ENCODE measurements at regions not wholly inside any gene's neighbourhood (a gene's known extent, or its start where the extent isn't known, plus 50 kb on each side); places are given as distances from the start of the nearest gene placed in this dataset.
"Not testable (repeated sequence)": the region's sequence is repeated elsewhere in the genome, so short reads cannot be mapped to it uniquely, and the experiment has no call there.

GRCh38 chr18:73552171-73552570, 595.5 kb downstream of the FBXO15 start:
- intact Hi-C loops (cut with micrococcal nuclease), result no loop called here

DNA sequence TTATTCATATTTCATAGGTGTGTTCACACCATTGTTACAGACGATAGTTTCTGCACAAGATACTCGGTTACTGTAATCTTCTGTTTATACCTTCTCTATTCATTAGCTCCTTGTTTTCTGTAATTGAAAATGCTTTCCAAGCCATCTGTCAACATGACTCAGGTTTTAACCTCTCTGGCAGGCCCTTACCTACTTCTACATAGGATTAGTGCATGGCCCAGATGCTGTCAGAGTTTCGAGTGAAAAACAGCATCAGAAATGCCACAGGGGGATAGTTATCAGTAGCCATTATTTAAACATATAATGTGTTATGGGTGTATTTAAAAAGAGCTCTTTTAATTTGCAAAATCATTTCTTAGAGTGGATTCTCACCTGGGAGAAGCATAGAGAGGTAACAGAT, 596.4 kb downstream of the FBXO15 start:
- intact Hi-C loops (cut with micrococcal nuclease), result no loop called here

GRCh38 chr18:73549236-73549635, 598.4 kb downstream of the FBXO15 start:
- intact Hi-C loops (cut with micrococcal nuclease), result no loop called here

GRCh38 chr18:73545472-73545871, 602.2 kb downstream of the FBXO15 start:
- intact Hi-C loops (cut with micrococcal nuclease), result no loop called here

DNA sequence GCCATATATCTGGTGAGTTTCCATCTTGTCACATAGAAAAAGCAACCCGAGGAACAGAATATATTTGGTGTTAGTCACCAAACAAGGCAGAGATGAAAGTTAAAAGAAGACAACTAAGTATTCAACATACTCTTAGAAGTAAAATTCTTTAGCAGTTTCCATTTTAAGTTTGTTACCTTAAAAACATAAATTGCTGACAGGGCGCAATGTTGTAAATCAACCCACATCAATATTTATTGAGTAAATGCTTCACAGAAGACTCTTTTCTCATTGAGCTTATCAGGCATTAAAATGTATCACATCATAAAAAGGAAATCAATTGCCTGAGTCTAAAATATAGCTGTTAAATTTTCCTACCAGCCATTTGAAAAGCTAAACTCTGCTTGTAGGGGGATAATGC, 603.0 kb downstream of the FBXO15 start:
- intact Hi-C loops (cut with micrococcal nuclease), result no loop called here

DNA sequence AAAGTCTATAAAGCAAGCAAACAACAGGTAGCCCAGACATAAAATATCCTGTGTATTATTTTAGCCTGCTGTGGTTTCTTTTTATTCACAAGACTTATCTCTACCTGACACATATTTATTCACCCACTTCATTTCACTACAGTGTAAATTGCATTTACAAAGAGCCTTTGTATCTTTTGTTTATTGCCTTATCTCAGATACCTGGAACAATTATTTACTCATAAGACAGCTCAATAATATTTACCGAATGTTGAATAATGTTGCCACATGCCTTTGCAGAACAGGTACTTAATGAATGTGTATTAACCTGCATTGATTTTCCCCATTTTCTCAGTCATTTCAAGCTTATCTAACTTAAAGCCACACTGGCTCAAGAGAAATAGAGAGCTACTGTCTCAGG, 603.6 kb downstream of the FBXO15 start:
- intact Hi-C loops (cut with micrococcal nuclease), result no loop called here

DNA sequence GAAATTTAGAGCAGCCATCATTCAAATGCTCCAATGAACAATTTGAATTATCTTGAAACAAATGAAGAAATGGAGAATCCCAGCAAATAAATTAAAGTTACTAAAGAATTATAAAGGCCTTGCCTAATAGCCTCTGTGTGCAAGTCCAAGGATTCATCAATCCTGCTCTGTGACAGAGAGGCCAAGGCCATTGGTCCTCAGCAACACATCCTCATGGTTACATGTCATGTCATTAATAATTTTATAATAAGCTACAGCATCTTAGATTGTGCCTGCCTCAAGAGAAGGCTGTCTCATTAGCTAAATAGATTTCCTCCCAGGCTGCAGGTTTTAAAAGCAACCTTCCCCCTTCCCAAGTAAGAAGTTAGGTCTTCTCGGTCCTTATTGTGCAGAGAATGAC, 611.6 kb downstream of the FBXO15 start:
- intact Hi-C loops (cut with micrococcal nuclease), result no loop called here

DNA sequence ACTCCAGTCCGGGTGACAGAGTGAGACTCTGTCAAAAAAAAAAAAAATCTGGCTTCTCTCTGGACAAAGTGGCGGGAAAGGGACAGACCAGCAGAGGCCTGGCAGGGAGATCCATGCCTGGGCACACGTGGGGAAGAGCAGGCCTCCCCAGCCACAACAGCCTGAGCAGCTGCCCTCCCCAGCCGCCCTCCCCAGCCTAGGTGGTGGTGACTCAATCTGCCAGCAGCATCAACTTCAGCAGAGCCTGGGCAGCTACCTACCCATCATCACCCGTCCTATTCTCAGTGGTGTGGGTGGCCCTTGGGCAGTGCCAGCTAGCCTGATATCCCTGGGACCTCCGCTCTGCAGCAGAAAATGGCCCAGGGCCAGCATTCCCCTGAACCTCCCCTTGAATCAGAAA, 612.4 kb downstream of the FBXO15 start:
- intact Hi-C loops (cut with micrococcal nuclease), result no loop called here

- intact Hi-C loops (cut with micrococcal nuclease), result no loop called here
Measured at GRCh38 chr18:73531601-73532000, 616.0 kb downstream of the FBXO15 start.

DNA sequence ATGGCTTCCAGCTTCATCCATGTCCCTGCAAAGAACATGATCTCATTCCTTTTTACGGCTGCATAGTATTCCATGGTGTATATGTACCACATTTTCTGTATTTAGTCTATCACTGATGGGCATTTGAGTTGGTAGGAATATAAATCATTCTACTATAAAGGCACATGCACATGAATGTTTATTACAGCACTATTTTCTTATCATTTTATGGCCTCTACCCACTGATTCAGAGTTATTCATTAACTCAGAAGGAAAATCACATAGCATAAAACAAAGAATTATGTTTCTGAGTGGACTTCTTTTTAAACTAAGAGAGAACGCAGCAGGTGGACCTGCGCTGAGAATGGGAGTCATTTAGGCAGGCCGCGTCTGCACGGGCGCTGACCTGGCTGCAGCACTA, 619.6 kb downstream of the FBXO15 start:
- intact Hi-C loops (cut with micrococcal nuclease), result no loop called here

DNA sequence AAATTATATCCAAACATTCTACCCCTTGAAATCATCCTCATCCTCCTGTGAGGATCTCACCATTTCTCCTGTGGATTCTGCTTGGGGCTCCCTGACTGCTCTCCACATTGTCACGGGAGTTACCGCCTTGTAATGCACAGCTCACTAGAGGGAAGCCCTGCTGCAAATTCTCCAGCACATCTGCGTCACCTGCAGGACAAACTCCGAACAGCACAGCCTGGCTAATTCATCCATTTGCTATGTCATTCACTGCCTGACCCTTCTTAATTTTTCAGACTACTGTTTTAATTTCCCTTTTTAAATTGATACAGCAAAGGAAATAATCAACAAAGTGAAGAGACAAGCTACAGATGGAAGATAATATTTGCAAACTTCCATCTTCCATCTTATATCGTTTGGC, 627.4 kb downstream of the FBXO15 start:
- intact Hi-C loops (cut with micrococcal nuclease), result no loop called here

GRCh38 chr18:73516056-73516455, 631.6 kb downstream of the FBXO15 start:
- intact Hi-C loops (cut with micrococcal nuclease), result not testable (repeated sequence)

DNA sequence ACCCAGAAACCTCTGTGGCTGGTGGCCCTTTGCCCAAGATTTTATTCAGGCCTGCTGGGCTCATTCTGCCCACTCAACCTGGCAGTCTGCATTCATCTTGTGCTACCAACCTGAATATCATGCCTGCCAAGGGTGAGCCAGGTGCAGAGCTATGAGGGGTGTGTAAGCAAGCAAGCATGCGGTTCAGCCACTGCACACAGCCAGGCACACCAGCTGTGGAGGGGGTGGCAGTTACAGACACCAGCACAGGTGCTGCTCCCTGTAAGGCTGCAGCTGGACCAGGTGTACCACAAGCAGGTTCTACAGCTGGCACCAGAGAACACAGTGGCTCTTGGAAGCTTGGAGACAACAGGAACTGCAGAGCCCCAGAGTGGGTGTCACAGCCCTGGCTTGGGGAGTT, 633.2 kb downstream of the FBXO15 start:
- intact Hi-C loops (cut with micrococcal nuclease), result no loop called here

DNA sequence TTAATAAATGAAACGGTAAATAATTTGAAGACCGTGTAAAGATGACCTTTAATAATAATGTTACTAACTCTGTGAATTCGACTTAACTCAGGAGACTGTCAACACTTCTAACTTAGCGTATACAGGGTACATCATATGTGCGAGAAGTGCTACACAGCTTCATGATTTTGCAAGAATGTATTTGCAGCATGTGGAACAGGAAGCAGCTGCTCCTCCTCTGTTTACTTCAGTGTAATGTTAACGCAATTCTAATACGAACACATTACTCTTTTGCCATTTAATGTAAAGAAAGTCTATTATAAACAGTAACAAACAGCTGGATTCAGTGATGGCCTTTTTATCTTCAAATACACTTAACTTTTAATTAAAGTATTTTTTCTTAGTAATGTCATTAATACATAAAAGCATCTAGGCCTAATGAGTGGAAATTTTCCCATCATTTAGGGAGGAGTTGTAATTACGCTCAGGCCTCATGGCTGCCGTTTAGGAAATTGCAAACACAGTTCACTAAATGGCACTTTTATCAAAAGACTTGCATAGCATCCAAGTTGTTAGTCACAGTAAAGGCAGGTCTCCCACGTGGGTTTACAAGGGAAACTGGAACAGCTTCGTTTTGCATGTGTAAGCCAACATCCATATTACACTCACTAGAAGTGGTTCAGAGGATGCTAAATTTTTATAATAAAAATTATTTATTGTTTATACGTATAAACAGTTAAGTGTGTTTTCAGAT, 635.7 kb downstream of the FBXO15 start:
- intact Hi-C loops (cut with micrococcal nuclease), result no loop called here

- intact Hi-C loops (cut with micrococcal nuclease), result no loop called here
Measured at GRCh38 chr18:73509460-73509859, 638.2 kb downstream of the FBXO15 start.

GRCh38 chr18:73503326-73503725, 635.5 kb upstream of the NETO1 start:
- intact Hi-C loops (cut with micrococcal nuclease), result no loop called here

- intact Hi-C loops (cut with micrococcal nuclease), result no loop called here
Measured at GRCh38 chr18:73487966-73488365, 620.2 kb upstream of the NETO1 start.

DNA sequence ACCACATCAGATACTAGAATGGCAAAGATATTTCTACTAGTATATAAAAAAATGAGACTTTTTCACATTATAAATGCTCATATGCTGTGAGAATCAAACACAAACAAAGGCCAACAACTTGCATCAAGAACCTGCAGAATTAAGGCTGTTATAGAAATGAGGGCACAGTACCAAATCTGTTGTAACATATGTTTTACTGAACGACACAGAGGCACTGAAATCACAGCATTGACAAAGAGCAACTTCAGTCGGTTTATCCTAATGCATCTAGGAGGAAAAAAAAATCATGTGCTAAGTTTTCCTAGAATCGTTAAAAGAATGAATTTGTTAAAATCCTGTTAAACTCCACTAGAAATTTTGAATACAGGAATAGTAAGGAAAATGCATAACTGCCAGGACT, 617.4 kb upstream of the NETO1 start:
- intact Hi-C loops (cut with micrococcal nuclease), result no loop called here

- intact Hi-C loops (cut with micrococcal nuclease), result no loop called here
Measured at GRCh38 chr18:73482901-73483300, 615.1 kb upstream of the NETO1 start.

DNA sequence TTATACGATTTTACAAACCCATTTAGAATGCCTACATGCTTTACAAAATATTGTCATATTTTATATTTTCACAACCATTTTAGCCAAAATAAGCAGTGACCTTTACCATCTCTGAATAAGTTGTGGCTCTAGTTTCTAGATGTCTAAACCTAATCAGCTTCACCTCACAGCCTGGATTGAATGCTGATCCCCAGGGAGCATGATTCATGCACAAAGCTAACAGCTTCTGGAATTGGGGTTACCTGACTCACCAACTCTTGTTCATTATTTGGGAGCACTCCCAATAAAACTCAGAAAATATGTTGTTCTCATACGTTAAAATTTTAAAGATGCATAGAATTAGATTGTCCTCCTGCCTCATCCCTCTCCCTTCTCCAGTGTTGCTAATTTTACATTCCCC, 611.7 kb upstream of the NETO1 start:
- intact Hi-C loops (cut with micrococcal nuclease), result no loop called here

DNA sequence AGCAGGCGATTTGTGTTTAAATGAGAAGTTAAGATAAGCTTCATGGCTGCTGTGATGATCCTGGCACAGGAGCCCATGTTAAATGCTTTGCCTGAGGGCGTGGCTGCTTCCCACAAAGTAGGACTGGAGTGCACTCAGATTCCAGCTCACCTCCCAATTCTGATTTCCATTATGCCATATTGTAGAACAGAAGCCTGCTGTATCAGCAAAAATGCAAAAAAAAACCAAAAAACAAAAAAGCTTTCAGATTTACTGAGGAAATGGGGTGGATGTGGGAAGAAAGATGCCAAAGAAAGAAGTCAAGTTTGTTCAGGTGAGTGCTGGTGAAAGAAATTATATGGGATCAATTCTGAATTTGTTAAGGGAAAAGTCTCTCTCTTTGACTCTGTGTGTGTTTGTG, 610.4 kb upstream of the NETO1 start:
- intact Hi-C loops (cut with micrococcal nuclease), result no loop called here

- intact Hi-C loops (cut with micrococcal nuclease), result no loop called here
Measured at GRCh38 chr18:73476031-73476430, 608.2 kb upstream of the NETO1 start.

DNA sequence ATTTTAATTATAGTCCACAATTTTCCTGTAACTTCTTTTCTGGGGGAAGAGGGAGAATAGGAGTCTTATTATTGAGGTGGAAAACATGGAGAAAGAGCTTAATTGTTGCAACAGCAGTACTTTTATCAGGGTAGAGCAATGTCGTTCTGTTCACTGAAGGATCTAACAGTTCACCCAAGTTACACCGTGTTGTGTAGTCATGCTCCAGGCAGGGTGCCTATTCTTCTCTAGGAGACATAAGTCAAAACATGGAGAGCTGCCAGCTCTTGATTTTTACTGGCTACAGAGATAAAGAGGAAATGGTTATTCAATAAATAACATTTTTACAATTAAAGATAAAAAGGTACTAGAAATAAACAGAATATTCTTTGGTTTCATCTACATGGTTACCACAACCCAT, 594.3 kb upstream of the NETO1 start:
- intact Hi-C loops (cut with micrococcal nuclease), result no loop called here

- intact Hi-C loops (cut with micrococcal nuclease), result no loop called here
Measured at GRCh38 chr18:73461780-73462059, 593.9 kb upstream of the NETO1 start.
